22Rv1 (cell line): ENCODE measurements at regions not wholly inside any gene's neighbourhood (a gene's known extent, or its start where the extent isn't known, plus 50 kb on each side); places are given as distances from the start of the nearest gene placed in this dataset.
"Not testable (repeated sequence)": the region's sequence is repeated elsewhere in the genome, so short reads cannot be mapped to it uniquely, and the experiment has no call there.

Experiments
- CTCF ChIP-seq: fragments of 450-650 bp; IDR thresholded peaks from 2 replicates; pipeline ENCODE4 v1.5.1; 2017; ENCODE audit warnings: mild to moderate bottlenecking
- ZFX ChIP-seq: fragments of 450-650 bp; IDR thresholded peaks from 2 replicates; pipeline ENCODE4 v1.6.1; 2017; ENCODE audit warnings: antibody characterized with exemption, borderline replicate concordance

DNA sequence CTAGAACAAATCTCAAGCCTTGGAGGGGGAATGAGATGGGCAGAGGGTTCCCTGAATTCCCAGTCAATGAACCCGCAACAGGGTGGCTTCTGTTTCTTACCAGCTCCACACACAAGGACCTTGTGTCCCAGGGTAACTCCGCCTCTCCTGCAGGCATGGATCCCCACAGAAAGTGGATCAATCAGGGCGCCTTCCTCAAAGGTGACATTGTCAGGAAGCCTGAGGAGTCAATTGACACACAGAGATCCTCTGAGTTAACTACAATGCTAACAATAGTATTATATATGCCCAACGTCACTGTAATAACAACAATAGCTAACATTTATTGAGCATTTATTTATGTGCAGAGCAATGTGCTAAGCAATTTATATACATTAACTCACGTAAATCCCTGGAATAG, 98.8 kb downstream of the TRIM69 start:
- TF ChIP-seq CTCF, ZFX: not testable (repeated sequence)
